Neuronal stem cell (in vitro differentiated cells): ENCODE measurements at regions not wholly inside any gene's neighbourhood (a gene's known extent, or its start where the extent isn't known, plus 50 kb on each side); places are given as distances from the start of the nearest gene placed in this dataset.

Experiments
- DNase-seq: peaks from one replicate; pipeline ENCODE4 v3.0.0-alpha.2; 2013; ENCODE audit warnings: low spot score
- H2AFZ ChIP-seq: one replicate; pipeline ENCODE4 v1.6.1; 2013; ENCODE audit warnings: mild to moderate bottlenecking, low read length, inconsistent platforms
- H2AK5ac ChIP-seq: 2 replicates; pipeline ENCODE4 v1.6.1; 2013; ENCODE audit warnings: low read depth, mild to moderate bottlenecking, inconsistent platforms, low read length, moderate library complexity, mixed read lengths
- H2BK120ac ChIP-seq: 2 replicates; pipeline ENCODE4 v1.6.1; 2013; ENCODE audit warnings: low read depth, mild to moderate bottlenecking, inconsistent platforms, low read length, moderate library complexity, mixed read lengths
- H2BK12ac ChIP-seq: one replicate; pipeline ENCODE4 v1.6.1; 2013; ENCODE audit warnings: low read length, inconsistent platforms
- H2BK15ac ChIP-seq: 2 replicates; pipeline ENCODE4 v1.6.1; 2013; ENCODE audit warnings: mild to moderate bottlenecking, low read length, inconsistent platforms, mixed read lengths
- H2BK5ac ChIP-seq: one replicate; pipeline ENCODE4 v1.6.1; 2013; ENCODE audit warnings: inconsistent platforms, mild to moderate bottlenecking, low read length, moderate library complexity
- H3K14ac ChIP-seq: one replicate; pipeline ENCODE4 v1.6.1; 2013; ENCODE audit warnings: low read length, inconsistent platforms
- H3K18ac ChIP-seq: 2 replicates; pipeline ENCODE4 v1.6.1; 2013; ENCODE audit warnings: low read length, inconsistent platforms
- H3K23ac ChIP-seq: 2 replicates; pipeline ENCODE4 v1.6.1; 2013; ENCODE audit warnings: low read depth, mild to moderate bottlenecking, mixed read lengths, low read length, inconsistent platforms; ENCODE audit not compliant: poor library complexity
- H3K27ac ChIP-seq: replicated peaks from 3 replicates; pipeline ENCODE4 v1.5.1; 2013; ENCODE audit warnings: low read length, inconsistent platforms
- H3K27me3 ChIP-seq, 3 experiments: 2 replicates each; pipeline ENCODE4 v1.6.1; 2013; ENCODE audit warnings: low read length in 3 of 3, mild to moderate bottlenecking in 2 of 3, inconsistent platforms in 1 of 3, low read depth in 1 of 3, mixed read lengths in 1 of 3, moderate library complexity in 1 of 3; ENCODE audit not compliant: control insufficient read depth in 3 of 3, insufficient read depth in 3 of 3
- H3K36me3 ChIP-seq, 2 donors: replicated peaks in 1 of 2; 2 replicates each; pipeline ENCODE4 v1.6.1; 2013; ENCODE audit warnings: low read length in 2 of 2; ENCODE audit not compliant: control insufficient read depth in 2 of 2, insufficient read depth in 2 of 2
- H3K4ac ChIP-seq: 2 replicates; pipeline ENCODE4 v1.6.1; 2013; ENCODE audit warnings: inconsistent platforms, mild to moderate bottlenecking, low read length, moderate library complexity
- H3K4me1 ChIP-seq, 2 donors: 1 replicate in 1 of 2; 2 replicates in 1 of 2; pipeline ENCODE4 v1.6.1; 2013; ENCODE audit warnings: low read length in 2 of 2, low read depth in 1 of 2; ENCODE audit not compliant: control insufficient read depth in 2 of 2, insufficient read depth in 1 of 2
- H3K4me2 ChIP-seq: one replicate; pipeline ENCODE4 v1.6.1; 2013; ENCODE audit warnings: mild to moderate bottlenecking, low read length, inconsistent platforms; ENCODE audit not compliant: insufficient read depth, poor library complexity, severe bottlenecking
- H3K4me3 ChIP-seq, 2 donors: 2 replicates each; pipeline ENCODE4 v1.5.1; 2013; ENCODE audit warnings: low read length in 2 of 2, mild to moderate bottlenecking in 2 of 2, inconsistent platforms in 1 of 2, moderate library complexity in 1 of 2
- H3K79me1 ChIP-seq: one replicate; pipeline ENCODE4 v1.6.1; 2013; ENCODE audit warnings: low read depth, mild to moderate bottlenecking, inconsistent platforms, low read length, moderate library complexity
- H3K9ac ChIP-seq: one replicate; pipeline ENCODE4 v1.6.1; 2013; ENCODE audit warnings: mild to moderate bottlenecking, low read depth, low read length, inconsistent platforms; ENCODE audit not compliant: poor library complexity
- H3K9me3 ChIP-seq, 2 donors: replicated peaks in 1 of 2; 2 replicates each; pipeline versions ENCODE3 to v1.6.1; 2013; ENCODE audit warnings: low read length in 2 of 2, mild to moderate bottlenecking in 2 of 2, inconsistent platforms in 1 of 2, low read depth in 1 of 2, mixed read lengths in 1 of 2, moderate library complexity in 1 of 2; ENCODE audit not compliant: control insufficient read depth in 2 of 2, insufficient read depth in 1 of 2
- H4K8ac ChIP-seq: one replicate; pipeline ENCODE4 v1.6.1; 2013; ENCODE audit warnings: low read depth, mild to moderate bottlenecking, inconsistent platforms, low read length, moderate library complexity
- H4K91ac ChIP-seq: one replicate; pipeline ENCODE4 v1.6.1; 2013; ENCODE audit warnings: low read length, low read depth, mild to moderate bottlenecking, inconsistent platforms; ENCODE audit not compliant: poor library complexity
- WGBS, 2 donors: extraction: QIAGEN DNeasy Blood & Tissue Kit; methylation state at CpG; one replicate each; pipeline ENCODE4 v1.1.7; 2013; ENCODE audit warnings: missing lambda C conversion rate in 2 of 2, mixed read lengths in 1 of 2; ENCODE audit not compliant: insufficient read length in 2 of 2, insufficient replicate concordance in 1 of 2; ENCODE audit errors: extremely low coverage in 2 of 2; 5-methylcytosine and 5-hydroxymethylcytosine counted together

GRCh38 chr12:47383942-47384341, 304.2 kb upstream of the AMIGO2 start:
- no peaks in the 10 kb centered on the region for H3K4me1 ChIP-seq
- no peaks in the 10 kb centered on the region for H3K9me3 ChIP-seq
- no peak overlapping the region for H2AK5ac ChIP-seq
- no peak overlapping the region for H3K4ac ChIP-seq
- H2BK12ac ChIP-seq, result no peak overlapping the region
- H4K8ac ChIP-seq, result no peak overlapping the region
- no peak overlapping the region for H3K18ac ChIP-seq
- H4K91ac ChIP-seq, result no peak overlapping the region
- no peak overlapping the region for H3K14ac ChIP-seq
- no peak overlapping the region for H3K27ac ChIP-seq
- H3K79me1 ChIP-seq, result no peaks in the 10 kb centered on the region
- no peak overlapping the region for H2BK15ac ChIP-seq
- no peak overlapping the region for H2BK5ac ChIP-seq
- H3K23ac ChIP-seq, result no peak overlapping the region
- no peak overlapping the region for H3K4me2 ChIP-seq
- no peak overlapping the region for H2AFZ ChIP-seq
- no peak overlapping the region for H2BK120ac ChIP-seq
- H3K27me3 ChIP-seq, result no peaks in the 10 kb centered on the region
- no peaks in the 10 kb centered on the region for H3K36me3 ChIP-seq
- no peak for DNase-seq
- no peak overlapping the region for H3K4me3 ChIP-seq
- WGBS, 2 donors, result no CpG with 5 or more reads among the region's 4 CpGs
- no peak overlapping the region for H3K9ac ChIP-seq

DNA sequence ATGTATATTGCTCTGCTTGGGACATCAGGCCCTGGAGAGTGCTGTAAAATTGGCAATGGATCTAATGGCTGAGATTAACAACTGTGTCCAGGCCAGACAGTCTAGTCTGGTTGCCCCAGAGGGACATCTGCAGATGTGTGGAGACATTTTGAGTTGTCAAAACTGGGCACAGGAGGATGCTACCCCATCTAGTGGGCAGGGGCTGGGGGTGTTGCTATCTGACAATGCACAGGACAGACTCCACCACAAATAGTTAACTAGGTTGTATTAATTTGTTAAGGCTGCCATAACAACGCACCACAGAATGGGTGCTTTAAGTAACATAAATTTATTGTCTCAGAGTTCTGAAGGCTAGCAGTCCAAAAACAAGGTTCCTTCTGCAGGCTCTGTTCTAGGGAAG, 302.5 kb upstream of the AMIGO2 start:
- no CpG with 5 or more reads among the region's 1 CpG for WGBS, 2 donors
- Histone ChIP-seq H2AK5ac (no peak overlapping the region), H3K9ac (no peak overlapping the region), H3K27ac (no peak overlapping the region), H3K4me3 (no peak overlapping the region), H3K79me1 (no peaks in the 10 kb centered on the region), H3K18ac (no peak overlapping the region), H3K4ac (no peak overlapping the region), H4K91ac (no peak overlapping the region), H2AFZ (no peak overlapping the region), H3K27me3 (no peaks in the 10 kb centered on the region), H3K9me3 (no peaks in the 10 kb centered on the region), H4K8ac (no peak overlapping the region), H3K4me1 (no peaks in the 10 kb centered on the region), H2BK12ac (no peak overlapping the region), H2BK5ac (no peak overlapping the region), H3K4me2 (no peak overlapping the region), H2BK15ac (no peak overlapping the region), H3K14ac (no peak overlapping the region), H3K36me3 (no peaks in the 10 kb centered on the region), H2BK120ac (no peak overlapping the region), H3K23ac (no peak overlapping the region)
- DNase-seq, result no peak

- Histone ChIP-seq H3K4me3 (no peak overlapping the region), H3K9me3 (no peaks in the 10 kb centered on the region)
These were observed 299.1 kb upstream of the AMIGO2 start for GRCh38 chr12:47378907-47379306.

GRCh38 chr12:47378222-47378582, 298.4 kb upstream of the AMIGO2 start:
- H2BK15ac ChIP-seq, result no peak overlapping the region
- no peaks in the 10 kb centered on the region for H3K9me3 ChIP-seq
- H2BK5ac ChIP-seq, result no peak overlapping the region
- no peak overlapping the region for H4K8ac ChIP-seq
- no peaks in the 10 kb centered on the region for H3K4me1 ChIP-seq
- no peak overlapping the region for H4K91ac ChIP-seq
- no peak overlapping the region for H3K18ac ChIP-seq
- H3K4me3 ChIP-seq, result no peak overlapping the region
- no peaks in the 10 kb centered on the region for H3K27me3 ChIP-seq
- H3K4me2 ChIP-seq, result no peak overlapping the region
- no peak overlapping the region for H2AFZ ChIP-seq
- H3K4ac ChIP-seq, result no peak overlapping the region
- no CpG with 5 or more reads among the region's 3 CpGs for WGBS, 2 donors
- no peak overlapping the region for H2AK5ac ChIP-seq
- H2BK12ac ChIP-seq, result no peak overlapping the region
- H3K79me1 ChIP-seq, result no peaks in the 10 kb centered on the region
- no peak overlapping the region for H3K23ac ChIP-seq
- H2BK120ac ChIP-seq, result no peak overlapping the region
- DNase-seq, result no peak
- no peak overlapping the region for H3K14ac ChIP-seq
- H3K9ac ChIP-seq, result no peak overlapping the region
- no peaks in the 10 kb centered on the region for H3K36me3 ChIP-seq
- no peak overlapping the region for H3K27ac ChIP-seq

More at GRCh38 chr12:47378907-47379306, 299.1 kb upstream of the AMIGO2 start:
- Histone ChIP-seq H2BK15ac (no peak overlapping the region), H3K14ac (no peak overlapping the region), H4K91ac (no peak overlapping the region), H3K9ac (no peak overlapping the region), H3K23ac (no peak overlapping the region), H3K4ac (no peak overlapping the region), H2BK120ac (no peak overlapping the region), H3K27me3 (no peaks in the 10 kb centered on the region), H3K18ac (no peak overlapping the region), H3K79me1 (no peaks in the 10 kb centered on the region), H3K36me3 (no peaks in the 10 kb centered on the region), H3K4me1 (no peaks in the 10 kb centered on the region), H3K27ac (no peak overlapping the region), H2BK5ac (no peak overlapping the region), H2AK5ac (no peak overlapping the region), H2BK12ac (no peak overlapping the region), H3K4me2 (no peak overlapping the region), H4K8ac (no peak overlapping the region), H2AFZ (no peak overlapping the region)
- no peak for DNase-seq
